K562 (cell line): ENCODE measurements at regions not wholly inside any gene's neighbourhood (a gene's known extent, or its start where the extent isn't known, plus 50 kb on each side); places are given as distances from the start of the nearest gene placed in this dataset.

ENCODE experiments used
- ATAC-seq: fragments of 200-7000 bp; cut with Tn5 transposase; 3 replicates; pipeline ENCODE4 v1.9.1; 2020; ENCODE audit warnings: moderate library complexity
- BruUV-seq: library from RNA; stranded (reverse); fragments of 400-500 nt; replicated peaks from 2 replicates; lab custom pipeline; 2021; lab: Mats Ljungman, UMichigan
- CTCF ChIA-PET: fragments of 300-600 bp; formaldehyde crosslinking; extraction: SDS; loops from one replicate; lab custom pipeline; 2021; ENCODE audit warnings: low intra/inter-chr PET ratio; lab: Yijun Ruan, JAX
- POLR2A ChIA-PET: fragments of 300-600, 350-650 bp; sonication (Branson Sonifier 250); formaldehyde crosslinking; extraction: SDS; loops from one replicate; lab custom pipeline; 2021; ENCODE audit warnings: antibody characterized with exemption, inconsistent platforms; lab: Yijun Ruan, JAX
- DNase-seq, 4 experiments: peaks; one replicate each; pipeline versions ENCODE4 v3.0.0 to v3.0.0-alpha.2; 2011 to 2018; ENCODE audit warnings: low spot score in 3 of 4, mixed read lengths in 3 of 4; ENCODE audit errors: extremely low read depth in 1 of 4
- FAIRE-seq: peaks from 2 replicates; lab custom pipeline; 2011; peaks lifted over from hg19 to GRCh38; lab: Jason Lieb, UNC
- H2AFZ ChIP-seq: 2 replicates; pipeline ENCODE4 v1.6.0; 2011; ENCODE audit warnings: low read depth, low read length, control low read depth, inconsistent platforms
- H3K27ac ChIP-seq: fragments of 200-600 bp; 3 replicates; pipeline ENCODE4 v1.8.0; 2011; ENCODE audit warnings: low read depth, mild to moderate bottlenecking, control low read depth, inconsistent platforms, low read length, moderate library complexity, mixed read lengths; ENCODE audit errors: extremely low read depth
- H3K27me3 ChIP-seq, 2 experiments: fragments of 300-600 bp in 1 of 2; 2 replicates in 1 of 2; 3 replicates in 1 of 2; pipeline versions ENCODE4 v1.6.0 to v1.8.0; 2011; ENCODE audit warnings: inconsistent platforms in 2 of 2, low read length in 2 of 2, mild to moderate bottlenecking in 1 of 2, mixed read lengths in 1 of 2, moderate library complexity in 1 of 2; ENCODE audit not compliant: control insufficient read depth in 2 of 2, insufficient read depth in 2 of 2
- H3K36me3 ChIP-seq: fragments of 300-600 bp; 3 replicates; pipeline ENCODE4 v1.8.0; 2011; ENCODE audit warnings: mild to moderate bottlenecking, low read length, inconsistent platforms; ENCODE audit not compliant: control insufficient read depth, insufficient read depth
- H3K4me1 ChIP-seq, 2 experiments: fragments of 200-600 bp in 1 of 2; replicated peaks in 1 of 2; 2 replicates in 1 of 2; 3 replicates in 1 of 2; pipeline versions ENCODE4 v1.5.1 to v1.8.0; 2011; ENCODE audit warnings: inconsistent platforms in 2 of 2, low read length in 2 of 2, mild to moderate bottlenecking in 1 of 2, mixed read lengths in 1 of 2, moderate library complexity in 1 of 2; ENCODE audit not compliant: control insufficient read depth in 2 of 2, insufficient read depth in 2 of 2
- H3K4me2 ChIP-seq: 2 replicates; pipeline ENCODE4 v1.6.1; 2011; ENCODE audit warnings: low read length, control low read depth, inconsistent platforms, mixed read lengths; ENCODE audit not compliant: insufficient read depth
- H3K4me3 ChIP-seq: fragments of 200-600 bp; sonication (generic), shearing (Covaris generic); 2 replicates; pipeline ENCODE4 v1.5.1; 2016; ENCODE audit warnings: control low read depth, inconsistent platforms
- H3K79me2 ChIP-seq: fragments of 200-600 bp; 3 replicates; pipeline ENCODE4 v1.8.0; 2011; ENCODE audit warnings: low read length, inconsistent platforms; ENCODE audit not compliant: control insufficient read depth, insufficient read depth
- H3K9ac ChIP-seq, 2 experiments: 2 replicates each; pipeline versions ENCODE4 v1.6.0 to v1.6.1; 2011; ENCODE audit warnings: low read depth in 2 of 2, low read length in 2 of 2, control low read depth in 1 of 2, inconsistent platforms in 1 of 2, mild to moderate bottlenecking in 1 of 2, mixed read lengths in 1 of 2; ENCODE audit not compliant: insufficient read depth in 1 of 2
- H3K9me1 ChIP-seq: one replicate; pipeline ENCODE4 v1.6.0; 2011; ENCODE audit warnings: inconsistent platforms, mild to moderate bottlenecking, low read length, moderate library complexity; ENCODE audit not compliant: control insufficient read depth, insufficient read depth
- H3K9me3 ChIP-seq: replicated peaks from 2 replicates; pipeline ENCODE4 v1.5.1; 2011; ENCODE audit warnings: low read depth, low read length, inconsistent platforms; ENCODE audit not compliant: control insufficient read depth, insufficient read depth
- H4K20me1 ChIP-seq: replicated peaks from 2 replicates; pipeline ENCODE4 v1.6.1; 2011; ENCODE audit warnings: low read length, inconsistent platforms, mixed read lengths; ENCODE audit not compliant: control insufficient read depth, insufficient read depth
- DACH1 ChIP-seq: fragments of 450-650 bp; IDR thresholded peaks from 2 replicates; pipeline ENCODE4 v1.6.1; 2018; ENCODE audit not compliant: partially characterized antibody
- MNT ChIP-seq, 2 experiments: fragments of 450-650 bp; conservative IDR thresholded peaks; 2 replicates each; pipeline ENCODE4 v1.6.1; 2017; ENCODE audit warnings: mild to moderate bottlenecking in 2 of 2, moderate library complexity in 2 of 2
- PHTF2 ChIP-seq: fragments of 250-450 bp; sonication (Bioruptor Pico); IDR thresholded peaks from 2 replicates; pipeline ENCODE4 v1.5.0; 2021; ENCODE audit warnings: mild to moderate bottlenecking
- SP1 ChIP-seq: sonication (generic); formaldehyde crosslinking; IDR thresholded peaks from 2 replicates; pipeline ENCODE4 v1.8.1; 2022; ENCODE audit warnings: mild to moderate bottlenecking, missing genetic modification reagents
- TFAM ChIP-seq: fragments of 250-450 bp; sonication (Bioruptor Pico); conservative IDR thresholded peaks from 2 replicates; pipeline ENCODE4 v1.5.0; 2021; ENCODE audit warnings: mild to moderate bottlenecking, moderate library complexity
- WGBS: fragments of 100-300 bp; shearing (Covaris generic); methylation state at CpG from one replicate; pipeline ENCODE4 v1.1.6; 2016; ENCODE audit warnings: low coverage, mixed read lengths; ENCODE audit not compliant: insufficient coverage; ENCODE audit errors: missing lambda C conversion rate; 5-methylcytosine and 5-hydroxymethylcytosine counted together
- in situ Hi-C: fragments of 300-500 bp; cut with MboI; formaldehyde crosslinking; loops from 4 replicates; pipeline ENCODE4 v1.15.0; 2018; ENCODE audit warnings: inconsistent platforms, mixed read lengths
- intact Hi-C: fragments of 100-400 bp; cut with micrococcal nuclease; formaldehyde crosslinking; loops from 2 replicates; pipeline ENCODE4 v1.14.2; 2022
- TF ChIP-seq, protein P1 (sequence below): fragments of 450-650 bp; formaldehyde crosslinking; IDR thresholded peaks from 2 replicates; pipeline ENCODE4 v1.4.0; 2020; ENCODE audit warnings: mild to moderate bottlenecking

DNA sequence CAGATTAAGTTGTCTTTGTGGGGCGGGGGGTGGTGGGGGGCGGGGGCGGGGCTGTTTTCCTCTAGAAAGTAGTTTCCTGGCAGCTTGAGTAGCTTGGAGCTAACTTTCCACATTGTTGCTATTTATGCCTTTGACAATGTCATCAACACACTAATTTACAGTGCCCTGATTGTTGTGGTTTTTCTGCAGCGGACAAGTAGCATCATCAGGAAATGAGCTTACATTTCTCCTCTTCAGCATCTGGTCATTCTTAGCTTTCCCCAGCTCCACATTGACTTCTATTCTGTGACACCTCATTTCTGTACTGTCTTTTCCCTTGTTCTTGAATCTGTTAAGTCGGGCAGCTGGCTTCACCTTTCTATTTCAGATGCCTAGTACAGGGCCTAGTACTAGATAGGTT is 112.3 kb upstream of the RAD23B start:
- H4K20me1 ChIP-seq: no peaks in the 10 kb centered on the region
- ATAC-seq (no peak), DNase-seq (no peak), FAIRE-seq (no peak)
- no peak overlapping the region for H3K9ac ChIP-seq
- no peak overlapping the region for H2AFZ ChIP-seq
- H3K4me3 ChIP-seq: no peak overlapping the region
- intact Hi-C loops (no loop called here), in situ Hi-C loops (loop anchor here (25.0 kb wide), 1 partner anchor 1284 kb away; no protein-coding TSS in a partner anchor)
- peaks cover 0 to 5% of the 10 kb centered on the region in 2 experiments; a peak in 1 of 5 replicates for H3K27me3 ChIP-seq
- no peaks in the 10 kb centered on the region for H3K9me3 ChIP-seq
- no peaks in the 10 kb centered on the region for H3K79me2 ChIP-seq
- no TSS peak for BruUV-seq
- WGBS: 0% methylated on average over 4 of the region's 5 CpGs
- H3K36me3 ChIP-seq: no peaks in the 10 kb centered on the region
- no peaks in the 10 kb centered on the region for H3K4me1 ChIP-seq
- TF ChIP-seq TFAM (no peak), MNT (conservative IDR thresholded peaks at IDR 0.05) (no peak), SP1 (no peak), PHTF2 (no peak), DACH1 (no peak)
- TF ChIP-seq, protein P1, sequence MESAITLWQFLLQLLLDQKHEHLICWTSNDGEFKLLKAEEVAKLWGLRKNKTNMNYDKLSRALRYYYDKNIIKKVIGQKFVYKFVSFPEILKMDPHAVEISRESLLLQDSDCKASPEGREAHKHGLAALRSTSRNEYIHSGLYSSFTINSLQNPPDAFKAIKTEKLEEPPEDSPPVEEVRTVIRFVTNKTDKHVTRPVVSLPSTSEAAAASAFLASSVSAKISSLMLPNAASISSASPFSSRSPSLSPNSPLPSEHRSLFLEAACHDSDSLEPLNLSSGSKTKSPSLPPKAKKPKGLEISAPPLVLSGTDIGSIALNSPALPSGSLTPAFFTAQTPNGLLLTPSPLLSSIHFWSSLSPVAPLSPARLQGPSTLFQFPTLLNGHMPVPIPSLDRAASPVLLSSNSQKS (CRISPR knock-in tag): no peak
- TF ChIP-seq, all 486 proteins: peak for 0
- no peak overlapping the region for H3K27ac ChIP-seq
- H3K9me1 ChIP-seq: no peaks in the 10 kb centered on the region
- ChIA-PET CTCF (no interaction called here), POLR2A (no interaction called here)
- H3K4me2 ChIP-seq: no peak overlapping the region
